ENCODE measurements at regions not wholly inside any gene's neighbourhood (a gene's known extent, or its start where the extent isn't known, plus 50 kb on each side); places are given as distances from the start of the nearest gene placed in this dataset.

- no peak for DNase-seq
Observed at GRCh38 chr6:53744321-53744720, 50.5 kb upstream of the LRRC1 start.

DNA sequence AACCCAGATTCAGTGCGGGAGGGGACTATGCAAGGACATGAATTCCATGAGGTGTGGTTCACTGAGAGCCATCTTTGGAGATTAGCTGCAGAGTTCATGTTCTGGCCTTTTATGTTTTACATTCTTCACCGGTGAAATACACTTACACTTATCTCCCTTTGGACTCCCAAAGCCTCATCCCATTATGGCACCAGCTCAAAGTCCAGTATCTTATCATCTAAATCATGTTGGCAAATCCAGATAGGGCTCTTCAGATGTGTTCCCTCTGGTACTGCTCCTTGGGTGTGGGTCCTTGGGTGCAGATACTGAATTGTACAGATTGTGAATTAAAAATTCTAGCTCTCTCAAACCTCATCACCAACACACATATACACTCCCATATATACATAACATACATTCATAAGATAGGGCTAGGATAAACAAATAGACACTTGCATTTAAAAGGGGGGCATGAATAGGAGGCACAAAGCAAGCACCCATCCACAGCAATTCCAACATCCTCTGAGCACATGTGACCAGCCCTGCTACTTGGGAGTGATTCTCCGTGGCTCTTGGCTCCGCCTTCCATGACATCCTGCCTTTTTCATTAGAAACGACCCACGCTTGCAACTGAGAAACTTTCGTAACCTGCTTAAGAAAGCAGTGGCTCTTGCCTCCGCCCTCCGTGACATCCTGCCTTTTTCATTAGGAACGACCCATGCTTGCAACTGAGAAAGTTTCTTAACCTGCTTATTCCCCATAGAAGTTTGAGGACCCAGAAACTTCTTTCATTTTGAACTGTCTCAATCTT, 53.6 kb upstream of the LRRC1 start:
- no peak for DNase-seq

GRCh38 chr6:53737746-53738145, 57.1 kb upstream of the LRRC1 start:
- DNase-seq, result no peak

DNA sequence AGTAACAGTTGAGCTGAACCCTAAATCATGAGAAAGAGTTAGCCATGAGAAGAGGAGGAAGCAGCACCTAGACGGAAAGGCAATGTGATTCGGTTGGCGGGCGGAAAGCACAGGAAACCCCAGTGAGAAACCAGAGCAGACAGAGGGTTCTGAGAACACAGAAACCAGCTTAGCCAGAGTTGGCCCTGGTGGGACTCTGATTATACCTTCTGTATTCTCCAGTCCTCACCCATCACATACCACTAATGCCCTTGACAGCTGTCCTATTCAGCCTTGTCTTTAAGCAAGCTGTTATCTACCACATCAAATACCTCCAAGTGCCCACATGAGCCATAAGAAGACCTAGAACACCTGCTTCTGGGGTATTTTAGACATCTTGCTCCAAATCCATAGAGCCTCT, 58.9 kb upstream of the LRRC1 start:
- DNase-seq, result no peak

- peak in 1 of 56 donors; percentile 20 for DNase-seq
Observed at GRCh38 chr6:53734473-53735299, 60.1 kb upstream of the LRRC1 start.

- no peak for DNase-seq
Observed at GRCh38 chr6:53731866-53732636, 62.8 kb upstream of the LRRC1 start.

- DNase-seq, result no peak
Observed at GRCh38 chr6:53730767-53731166, 64.0 kb upstream of the LRRC1 start.

GRCh38 chr6:53728570-53729194, 63.1 kb upstream of the KLHL31 start:
- DNase-seq, result peak in 38 of 56 donors; percentile 1 to 68 (median 14)

DNA sequence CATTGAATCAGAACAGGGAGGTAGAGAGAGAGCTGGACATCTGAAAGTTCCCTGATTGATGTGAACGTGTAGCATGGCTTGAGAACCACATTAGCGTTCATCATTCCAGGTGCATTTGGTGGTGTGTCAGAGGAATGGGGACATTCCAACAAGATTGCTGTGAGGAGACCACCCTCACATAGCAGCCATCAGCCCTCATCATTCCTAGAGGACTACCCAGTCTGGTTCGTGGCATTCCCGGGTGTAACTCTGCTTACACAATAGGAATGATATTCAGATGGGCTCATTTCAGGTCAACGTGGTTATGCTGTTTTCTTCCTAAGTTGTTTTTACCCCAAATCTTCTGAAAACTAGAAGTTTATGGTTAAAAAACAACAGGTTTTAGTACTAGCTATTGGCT, 62.2 kb upstream of the KLHL31 start:
- no peak for DNase-seq

GRCh38 chr6:53725791-53726575, 60.4 kb upstream of the KLHL31 start:
- DNase-seq, result peak in 54 of 56 donors; percentile 4 to 85 (median 48)

DNA sequence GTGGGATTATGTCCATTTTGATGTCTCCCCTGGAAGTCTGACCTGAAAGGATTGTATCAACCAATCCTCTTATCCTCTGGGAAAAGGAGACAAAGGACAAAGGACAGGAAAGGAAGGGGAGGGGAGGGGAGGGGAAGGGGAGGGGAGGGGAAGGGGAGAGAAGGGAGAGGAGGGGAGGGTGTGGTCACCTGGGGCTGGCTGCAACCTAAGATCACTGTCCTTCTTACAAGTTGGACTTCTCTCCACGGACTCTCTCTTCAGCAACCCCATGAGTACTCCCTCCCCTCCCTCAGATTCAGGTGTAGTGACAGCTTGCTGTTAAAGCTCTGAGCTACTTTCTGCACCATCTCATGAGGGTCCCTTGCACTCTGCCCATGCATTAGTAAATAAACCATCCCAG, 58.9 kb upstream of the KLHL31 start:
- no peak for DNase-seq

GRCh38 chr6:53723331-53723730, 57.8 kb upstream of the KLHL31 start:
- no peak for DNase-seq

GRCh38 chr6:53721766-53722165, 56.2 kb upstream of the KLHL31 start:
- DNase-seq, result no peak

DNA sequence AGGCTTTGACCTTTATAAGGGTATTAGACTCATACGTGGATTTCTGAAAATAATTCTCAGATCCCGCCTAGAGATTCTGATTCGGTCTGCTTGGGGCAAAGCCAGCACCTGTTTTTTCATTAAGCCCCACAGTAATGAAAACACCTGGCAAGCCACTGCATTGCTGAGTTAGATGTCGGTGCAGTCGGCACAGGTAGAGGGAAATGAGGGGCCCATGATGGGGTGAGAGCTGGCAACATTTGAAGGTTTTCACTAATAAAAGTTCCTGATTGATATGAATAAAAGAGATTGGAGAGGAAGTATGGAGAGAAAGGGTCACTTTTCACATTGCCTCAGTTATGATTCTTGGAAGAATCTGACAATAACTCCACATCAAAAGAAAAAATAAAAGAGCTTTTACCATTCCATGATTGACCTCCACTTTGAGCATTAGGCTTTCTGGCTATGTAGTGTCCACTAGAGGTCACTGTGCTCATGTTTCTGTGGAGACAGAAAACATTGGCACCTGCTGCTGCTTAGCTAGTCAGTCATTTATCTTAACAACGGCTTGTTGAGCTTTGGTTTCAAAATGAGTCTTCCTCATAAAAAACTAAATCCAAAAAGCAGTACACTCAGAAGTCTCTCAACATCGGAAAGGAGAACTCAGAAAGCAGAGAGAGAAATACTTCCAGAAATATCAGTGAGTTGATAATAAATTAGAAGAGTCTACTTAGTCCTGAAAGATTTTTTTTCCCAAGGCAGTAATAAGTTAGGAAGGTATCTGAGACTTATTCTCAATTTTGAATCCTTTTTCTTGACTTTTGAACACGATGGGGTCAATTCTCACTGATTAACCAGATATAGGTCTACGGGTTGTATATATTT, 53.3 kb upstream of the KLHL31 start:
- DNase-seq, result peak in 26 of 56 donors; percentile 1 to 67 (median 8)

- no peak for DNase-seq
Observed at GRCh38 chr6:53717566-53717965, 52.0 kb upstream of the KLHL31 start.

DNA sequence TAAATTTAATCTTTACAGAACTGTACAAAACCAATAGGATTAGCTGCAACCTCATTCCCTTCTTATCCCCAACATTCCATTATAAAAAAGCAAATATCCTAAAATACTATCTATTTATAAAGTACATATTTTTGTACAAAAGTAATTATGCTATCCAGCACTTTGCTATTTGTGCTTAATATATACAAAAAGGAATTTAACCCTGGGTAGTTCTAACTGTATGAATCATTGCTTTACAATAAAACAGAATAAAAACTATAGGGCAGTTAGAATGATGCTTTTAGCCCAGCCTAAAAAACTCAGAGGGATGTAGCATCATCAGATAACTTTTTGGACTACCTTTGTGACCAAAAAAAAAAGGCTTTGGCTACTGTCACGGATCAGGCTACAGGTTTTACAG, 49.9 kb upstream of the KLHL31 start:
- DNase-seq, result no peak

Data from amygdala (tissue), 56 donors.